ENCODE measurements at regions not wholly inside any gene's neighbourhood (a gene's known extent, or its start where the extent isn't known, plus 50 kb on each side); places are given as distances from the start of the nearest gene placed in this dataset.
"Not testable (repeated sequence)": the region's sequence is repeated elsewhere in the genome, so short reads cannot be mapped to it uniquely, and the experiment has no call there.

GRCh38 chr6:170038251-170038650 is 252.6 kb downstream of the DLL1 start:
- Histone ChIP-seq H3K27ac (no peak overlapping the region), H3K9me3 (no peaks in the 10 kb centered on the region), H3K36me3 (ENCODE audit: low read depth, missing control alignments) (no peaks in the 10 kb centered on the region), H3K4me3 (no peak overlapping the region), H3K27me3 (no peaks in the 10 kb centered on the region), H3K4me1 (no peaks in the 10 kb centered on the region)
- intact Hi-C loops (cut with DNase I; ENCODE audit: low total_unique reads): no loop called here
- WGBS, 2 donors: 65 to 67% methylated on average over 2 to 7 of the region's 7 CpGs
- no peak for DNase-seq
- TF ChIP-seq CTCF (IDR thresholded peaks at IDR 0.05) (no peak), POLR2A (IDR thresholded peaks at IDR 0.05) (no peak)

- intact Hi-C loops (cut with DNase I; ENCODE audit: low total_unique reads): no loop called here
- Histone ChIP-seq H3K9me3 (no peaks in the 10 kb centered on the region), H3K4me3 (no peak overlapping the region), H3K27me3 (no peaks in the 10 kb centered on the region), H3K4me1 (no peaks in the 10 kb centered on the region), H3K36me3 (ENCODE audit: low read depth, missing control alignments) (no peaks in the 10 kb centered on the region), H3K27ac (no peak overlapping the region)
- TF ChIP-seq POLR2A (IDR thresholded peaks at IDR 0.05): no peak
- TF ChIP-seq CTCF (IDR thresholded peaks at IDR 0.05): no peak
- 76 to 84% methylated on average over 14 to 15 of the region's 15 CpGs for WGBS, 2 donors
- DNase-seq: peak; percentile 11
Observed at GRCh38 chr6:170037541-170038250, 253.2 kb downstream of the DLL1 start.

- H3K36me3 ChIP-seq (ENCODE audit: low read depth, missing control alignments): no peaks in the 10 kb centered on the region
- intact Hi-C loops (cut with DNase I; ENCODE audit: low total_unique reads): no loop called here
- TF ChIP-seq POLR2A (IDR thresholded peaks at IDR 0.05) (no peak), CTCF (IDR thresholded peaks at IDR 0.05) (no peak)
Observed at GRCh38 chr6:170036916-170037315, 254.0 kb downstream of the DLL1 start.

GRCh38 chr6:170036367-170036766 is 254.5 kb downstream of the DLL1 start:
- DNase-seq; intact Hi-C loops (cut with DNase I; ENCODE audit: low total_unique reads): not testable (repeated sequence)

More at GRCh38 chr6:170036916-170037315, 254.0 kb downstream of the DLL1 start:
- 75 to 83% methylated on average over 7 of the region's 7 CpGs for WGBS, 2 donors
- H3K4me1 ChIP-seq: no peaks in the 10 kb centered on the region
- no peak overlapping the region for H3K27ac ChIP-seq
- H3K9me3 ChIP-seq: no peaks in the 10 kb centered on the region
- no peaks in the 10 kb centered on the region for H3K27me3 ChIP-seq
- no peak for DNase-seq
- H3K4me3 ChIP-seq: no peak overlapping the region

GRCh38 chr6:170035901-170036304 is 255.0 kb downstream of the DLL1 start:
- 95 to 100% methylated on average over 4 of the region's 4 CpGs for WGBS, 2 donors
- TF ChIP-seq CTCF (IDR thresholded peaks at IDR 0.05) (no peak), POLR2A (IDR thresholded peaks at IDR 0.05) (no peak)
- H3K27me3 ChIP-seq: no peaks in the 10 kb centered on the region
- H3K4me1 ChIP-seq: no peaks in the 10 kb centered on the region
- intact Hi-C loops (cut with DNase I; ENCODE audit: low total_unique reads): no loop called here
- H3K9me3 ChIP-seq: no peaks in the 10 kb centered on the region
- H3K4me3 ChIP-seq: no peak overlapping the region
- no peak overlapping the region for H3K27ac ChIP-seq
- no peak for DNase-seq
- H3K36me3 ChIP-seq (ENCODE audit: low read depth, missing control alignments): no peaks in the 10 kb centered on the region

More at GRCh38 chr6:170036367-170036766, 254.5 kb downstream of the DLL1 start:
- H3K27ac ChIP-seq; H3K4me3 ChIP-seq; H3K4me1 ChIP-seq; H3K27me3 ChIP-seq; H3K36me3 ChIP-seq (ENCODE audit: low read depth, missing control alignments); H3K9me3 ChIP-seq: not testable (repeated sequence)
- WGBS, 2 donors: 79% methylated on average over 1 of the region's 1 CpG

Data from testis (tissue), 2 donors.